GM21390 (cell line): ENCODE measurements at regions not wholly inside any gene's neighbourhood (a gene's known extent, or its start where the extent isn't known, plus 50 kb on each side); places are given as distances from the start of the nearest gene placed in this dataset.

Source experiments
- ATAC-seq: cut with Tn5 transposase; IDR thresholded peaks from one replicate; pipeline ENCODE4 v1.9.1; 2021; ENCODE audit not compliant: unreplicated experiment

- ATAC-seq, result no peak
Measured at GRCh38 chr9:23412046-23412445, 414.0 kb downstream of the ELAVL2 start.

GRCh38 chr9:23412458-23412857, 413.6 kb downstream of the ELAVL2 start:
- ATAC-seq, result no peak

- no peak for ATAC-seq
Measured at GRCh38 chr9:23413541-23413940, 412.5 kb downstream of the ELAVL2 start.

- no peak for ATAC-seq
Measured at GRCh38 chr9:23423999-23424398, 402.0 kb downstream of the ELAVL2 start.

- ATAC-seq, result no peak
Measured at GRCh38 chr9:23426144-23426543, 399.9 kb downstream of the ELAVL2 start.

GRCh38 chr9:23431459-23431858, 394.6 kb downstream of the ELAVL2 start:
- ATAC-seq, result no peak

- no peak for ATAC-seq
Measured at GRCh38 chr9:23434654-23435053, 391.4 kb downstream of the ELAVL2 start.

GRCh38 chr9:23438299-23438907, 387.6 kb downstream of the ELAVL2 start:
- no peak for ATAC-seq

GRCh38 chr9:23441275-23441674, 384.8 kb downstream of the ELAVL2 start:
- ATAC-seq, result no peak

- ATAC-seq, result no peak
Measured at GRCh38 chr9:23444658-23445057, 381.4 kb downstream of the ELAVL2 start.

- no peak for ATAC-seq
Measured at GRCh38 chr9:23447166-23447565, 378.9 kb downstream of the ELAVL2 start.

- ATAC-seq, result no peak
Measured at GRCh38 chr9:23447944-23448343, 378.1 kb downstream of the ELAVL2 start.

- ATAC-seq, result no peak
Measured at GRCh38 chr9:23451802-23452418, 374.1 kb downstream of the ELAVL2 start.

- ATAC-seq, result no peak
Measured at GRCh38 chr9:23464275-23464674, 361.8 kb downstream of the ELAVL2 start.

- no peak for ATAC-seq
Measured at GRCh38 chr9:23467276-23467675, 358.8 kb downstream of the ELAVL2 start.

GRCh38 chr9:23477908-23478307, 348.1 kb downstream of the ELAVL2 start:
- ATAC-seq, result no peak

- ATAC-seq, result no peak
Measured at GRCh38 chr9:23483566-23483965, 342.5 kb downstream of the ELAVL2 start.

GRCh38 chr9:23492126-23493002, 333.7 kb downstream of the ELAVL2 start:
- peak; percentile 60 for ATAC-seq

GRCh38 chr9:23493219-23493618, 332.8 kb downstream of the ELAVL2 start:
- ATAC-seq, result no peak

- ATAC-seq, result no peak
Measured at GRCh38 chr9:23496489-23497136, 329.4 kb downstream of the ELAVL2 start.

GRCh38 chr9:23497137-23497504, 328.9 kb downstream of the ELAVL2 start:
- ATAC-seq, result no peak

GRCh38 chr9:23502004-23502403, 324.0 kb downstream of the ELAVL2 start:
- no peak for ATAC-seq
